Heart right ventricle (tissue), 16 donors: ENCODE measurements at regions not wholly inside any gene's neighbourhood (a gene's known extent, or its start where the extent isn't known, plus 50 kb on each side); places are given as distances from the start of the nearest gene placed in this dataset.
"Not testable (repeated sequence)": the region's sequence is repeated elsewhere in the genome, so short reads cannot be mapped to it uniquely, and the experiment has no call there.

ENCODE experiments used
- ATAC-seq, 8 donors: fragments of 200-7000 bp; cut with Tn5 transposase; one replicate each; pipeline ENCODE4 v1.9.1; 2020; ENCODE audit warnings: mild to moderate bottlenecking in 8 of 8, moderate library complexity in 8 of 8, moderate number of reproducible peaks in 1 of 8
- DNase-seq, 2 donors: peaks; one replicate each; pipeline ENCODE4 v3.0.0-alpha.2; 2020
- H3K27ac ChIP-seq, 10 donors: fragments of 200-600 bp; sonication (generic) in 2 of 10; one replicate each; pipeline versions ENCODE4 v1.5.0 to v1.8.0; 2020 to 2022; ENCODE audit warnings: mild to moderate bottlenecking in 3 of 10
- H3K27me3 ChIP-seq, 7 donors: fragments of 200-600 bp; one replicate each; pipeline ENCODE4 v1.8.0; 2021 to 2022; ENCODE audit warnings: mild to moderate bottlenecking in 2 of 7
- H3K36me3 ChIP-seq, 9 donors: fragments of 200-600 bp; sonication (generic) in 1 of 9; one replicate each; pipeline versions ENCODE4 v1.5.0 to v1.8.0; 2020 to 2022; ENCODE audit warnings: mild to moderate bottlenecking in 2 of 9
- H3K4me1 ChIP-seq, 9 donors: fragments of 200-600 bp; sonication (generic) in 1 of 9; one replicate each; pipeline versions ENCODE4 v1.5.0 to v1.8.0; 2020 to 2022; ENCODE audit warnings: mild to moderate bottlenecking in 4 of 9
- H3K4me3 ChIP-seq, 10 donors: fragments of 200-600 bp; sonication (generic) in 2 of 10; one replicate each; pipeline versions ENCODE4 v1.5.0 to v1.8.0; 2020 to 2022; ENCODE audit warnings: mild to moderate bottlenecking in 7 of 10, moderate library complexity in 2 of 10
- H3K9me3 ChIP-seq, 11 donors: fragments of 200-600 bp in 10 of 11; sonication (generic) in 2 of 11; one replicate each; pipeline versions ENCODE4 v1.5.0 to v1.8.0; 2013 to 2022; ENCODE audit warnings: mild to moderate bottlenecking in 2 of 11, control low read depth in 1 of 11, moderate library complexity in 1 of 11
- CTCF ChIP-seq, 9 donors: fragments of 200-600 bp; sonication (generic) in 2 of 9; IDR thresholded peaks; one replicate each; pipeline versions ENCODE4 v1.5.0 to v1.8.0; 2021 to 2022; ENCODE audit warnings: antibody characterized with exemption in 9 of 9, mild to moderate bottlenecking in 5 of 9, moderate library complexity in 1 of 9
- WGBS, 2 donors: extraction: QIAGEN DNeasy Blood & Tissue Kit; methylation state at CpG; one replicate each; pipeline ENCODE4 v1.1.7; 2013; ENCODE audit warnings: inconsistent platforms in 1 of 2; 5-methylcytosine and 5-hydroxymethylcytosine counted together
- intact Hi-C, 10 donors: fragments of 100-400 bp; cut with DNase I; formaldehyde crosslinking; loops; one replicate each; pipeline versions ENCODE4 v1.11.1 to v1.14.2; 2022
- donor health status: Arrhythmogenic right ventricular cardiomyopathy.
- donor health status: ischemic (EF 13 %, LVEDD 7.1; RV severe dilation, severe dysfunction).
- donor health status: healthy with polysubstance abuse.
- donor health status: DM: no; HTN: yes; CAD: no.
- donor health status: DM: no; HTN: no; CAD: no.
- donor health status: ischemic (EF 25% LVEDD 6.9; RV normal size, moderate dysfunction).
- donor health status: ischemic (EF 25% LVEDD 5.7; RV mildly dilated, moderate dysfunction).
- donor health status: healthy.
- donor health status: DM: yes; HTN: yes; CAD: no.
- donor health status: Ischemic cardiomyopathy.
- donor health status: ischemic (EF 35%, LVEDD 5.7; RV mildly dilated, moderate dysfunction).
- donor health status: nonischemic (EF 11% LVEDD 7.7; RV severe dilation, severe dysfunction).
- donor health status: DM: yes; HTN: yes; CAD: no.
- donor health status: PGD.
- donor health status: ischemic (EF 29% LVEDD 5.4; RV normal size, mild dysfunction).
- donor health status: nonischemic (EF 23%, LVEDD 6.1; RV moderate dilation, normal function).

- TF ChIP-seq CTCF (IDR thresholded peaks at IDR 0.05): no peak
- ATAC-seq (no peak), DNase-seq (no peak)
- Histone ChIP-seq H3K36me3 (no peaks in the 10 kb centered on the region), H3K27ac (no peak overlapping the region), H3K9me3 (peaks cover 0 to 14% (median 0%) of the 10 kb centered on the region in 11 donors), H3K27me3 (no peaks in the 10 kb centered on the region), H3K4me1 (peaks cover 0 to 8% (median 0%) of the 10 kb centered on the region in 9 donors), H3K4me3 (no peak overlapping the region)
- intact Hi-C loops: no loop called here
- 79 to 84% methylated on average over 2 of the region's 2 CpGs for WGBS, 2 donors
Observed at GRCh38 chr18:25473008-25473407, 121.0 kb upstream of the ZNF521 start.

DNA sequence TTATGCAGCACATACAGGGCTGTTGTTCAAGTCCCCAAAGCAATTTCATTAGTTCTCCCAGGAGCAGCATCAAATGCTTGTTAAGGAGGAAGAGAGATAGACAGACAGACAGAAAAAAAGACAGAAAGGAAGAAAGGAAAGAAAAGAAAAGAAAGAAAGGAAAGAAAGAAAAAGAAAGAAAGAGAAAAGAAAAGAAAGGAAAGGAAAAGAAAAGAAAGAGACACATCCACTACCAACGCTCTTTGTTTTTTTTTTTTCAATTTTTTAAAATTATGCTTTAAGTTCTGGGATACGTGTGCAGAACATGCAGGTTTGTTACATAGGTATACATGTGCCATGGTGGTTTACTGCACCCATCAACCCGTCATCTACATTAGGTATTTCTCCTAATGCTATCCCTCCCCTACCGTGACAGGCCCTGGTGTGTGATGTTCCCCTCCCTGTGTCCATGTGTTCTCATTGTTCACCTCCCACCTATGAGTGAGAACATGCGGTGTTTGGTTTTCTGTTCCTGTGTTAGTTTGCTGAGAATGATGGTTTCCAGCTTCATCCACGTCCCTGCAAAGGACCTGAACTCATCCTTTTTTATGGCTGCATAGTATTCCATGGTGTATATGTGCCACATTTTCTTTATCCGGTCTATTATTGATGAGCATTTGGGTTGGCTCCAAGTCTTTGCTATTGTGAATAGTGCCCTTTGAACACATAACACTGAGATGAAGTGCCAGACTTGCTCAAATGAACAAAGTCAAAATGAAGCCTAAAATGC lies 119.0 kb upstream of the ZNF521 start:
- intact Hi-C loops, DNase-seq, H3K9me3 ChIP-seq, H3K27ac ChIP-seq, H3K36me3 ChIP-seq, ATAC-seq, H3K27me3 ChIP-seq, H3K4me3 ChIP-seq: not testable (repeated sequence)
- WGBS, 2 donors: 94 to 95% methylated on average over 7 of the region's 7 CpGs
- peaks cover 4 to 24% (median 12%) of the 10 kb centered on the region in 9 donors for H3K4me1 ChIP-seq

GRCh38 chr18:25470062-25470461 lies 118.1 kb upstream of the ZNF521 start:
- WGBS, 2 donors: 46 to 55% methylated on average over 7 of the region's 7 CpGs
- Histone ChIP-seq H3K36me3 (no peaks in the 10 kb centered on the region), H3K9me3 (peaks cover 0 to 5% (median 0%) of the 10 kb centered on the region in 11 donors), H3K4me1 (peaks cover 4 to 24% (median 12%) of the 10 kb centered on the region in 9 donors), H3K27ac (no peak overlapping the region), H3K27me3 (no peaks in the 10 kb centered on the region), H3K4me3 (no peak overlapping the region)
- DNase-seq (no peak), ATAC-seq (peak in 1 of 8 donors; percentile 11)
- no peak for TF ChIP-seq CTCF (IDR thresholded peaks at IDR 0.05)
- intact Hi-C loops: no loop called here

GRCh38 chr18:25469489-25469888 lies 117.5 kb upstream of the ZNF521 start:
- 61 to 64% methylated on average over 2 of the region's 2 CpGs for WGBS, 2 donors
- ATAC-seq: no peak
- intact Hi-C loops: no loop called here

More at GRCh38 chr18:25469489-25469888, 117.5 kb upstream of the ZNF521 start:
- no peak overlapping the region for H3K27ac ChIP-seq
- H3K4me1 ChIP-seq: peaks cover 4 to 24% (median 12%) of the 10 kb centered on the region in 9 donors
- H3K9me3 ChIP-seq: peaks cover 0 to 5% (median 0%) of the 10 kb centered on the region in 11 donors
- no peak for DNase-seq
- no peak for TF ChIP-seq CTCF (IDR thresholded peaks at IDR 0.05)
- no peak overlapping the region for H3K4me3 ChIP-seq
- H3K36me3 ChIP-seq: no peaks in the 10 kb centered on the region
- no peaks in the 10 kb centered on the region for H3K27me3 ChIP-seq
